GM23338 (cell line): ENCODE measurements at regions not wholly inside any gene's neighbourhood (a gene's known extent, or its start where the extent isn't known, plus 50 kb on each side); places are given as distances from the start of the nearest gene placed in this dataset.

ENCODE experiments used
- ATAC-seq: fragments of 200-7000 bp; cut with Tn5 transposase; 3 replicates; pipeline ENCODE4 v1.9.1; 2020
- DNase-seq: peaks from one replicate; pipeline ENCODE4 v3.0.0-alpha.2; 2015; ENCODE audit warnings: low spot score
- H2AFZ ChIP-seq: fragments of 200-600 bp; sonication (generic); 2 replicates; pipeline ENCODE4 v1.8.0; 2016; ENCODE audit warnings: antibody characterized with exemption, mild to moderate bottlenecking, moderate library complexity
- H3F3A ChIP-seq: fragments of 200-600 bp; sonication (generic); replicated peaks from 2 replicates; pipeline ENCODE4 v1.8.0; 2017; ENCODE audit warnings: antibody characterized with exemption, mixed run types, low read depth
- H3K27ac ChIP-seq: fragments of 200-600 bp; sonication (generic); 2 replicates; pipeline ENCODE4 v1.6.1; 2016; ENCODE audit warnings: low read depth
- H3K27me3 ChIP-seq: fragments of 200-600 bp; sonication (generic); 2 replicates; pipeline ENCODE4 v1.8.0; 2016; ENCODE audit warnings: mild to moderate bottlenecking, mixed run types, moderate library complexity; ENCODE audit not compliant: insufficient read depth
- H3K36me3 ChIP-seq: fragments of 200-600 bp; sonication (generic); 2 replicates; pipeline ENCODE4 v1.8.0; 2016; ENCODE audit warnings: mild to moderate bottlenecking; ENCODE audit not compliant: insufficient read depth
- H3K4me1 ChIP-seq: fragments of 200-600 bp; sonication (generic); 2 replicates; pipeline ENCODE4 v1.8.0; 2016; ENCODE audit warnings: mild to moderate bottlenecking, moderate library complexity; ENCODE audit not compliant: insufficient read depth
- H3K4me2 ChIP-seq: fragments of 200-600 bp; sonication (generic); 2 replicates; pipeline ENCODE4 v1.7.1; 2017; ENCODE audit warnings: mixed run types
- H3K4me3 ChIP-seq: fragments of 200-600 bp; sonication (generic); 2 replicates; pipeline ENCODE4 v1.6.1; 2016; ENCODE audit warnings: mixed run types
- H3K79me2 ChIP-seq: fragments of 200-600 bp; sonication (generic); replicated peaks from 2 replicates; pipeline ENCODE4 v1.8.0; 2017; ENCODE audit warnings: mild to moderate bottlenecking; ENCODE audit not compliant: insufficient read depth
- H3K9me2 ChIP-seq: fragments of 200-600 bp; sonication (generic); 2 replicates; pipeline ENCODE4 v1.8.0; 2017; ENCODE audit not compliant: insufficient read depth
- H4K20me1 ChIP-seq: fragments of 200-600 bp; sonication (generic); replicated peaks from 2 replicates; pipeline ENCODE4 v1.8.0; 2017; ENCODE audit warnings: mild to moderate bottlenecking; ENCODE audit not compliant: insufficient read depth
- H3K27ac Mint-ChIP-seq: 2 replicates; pipeline ENCODE4 v1.8.0; 2020; ENCODE audit warnings: inconsistent platforms, mild to moderate bottlenecking, moderate library complexity, mixed read lengths
- H3K27me3 Mint-ChIP-seq: 3 replicates; pipeline ENCODE4 v1.8.0; 2022; ENCODE audit warnings: low read depth, mild to moderate bottlenecking, moderate library complexity, mixed read lengths, inconsistent platforms; ENCODE audit not compliant: insufficient read depth, poor library complexity
- H3K36me3 Mint-ChIP-seq: 3 replicates; pipeline ENCODE4 v1.8.0; 2021; ENCODE audit warnings: low read depth, mild to moderate bottlenecking, inconsistent platforms, moderate library complexity, mixed read lengths
- H3K4me1 Mint-ChIP-seq: 3 replicates; pipeline ENCODE4 v1.8.0; 2020; ENCODE audit warnings: mild to moderate bottlenecking, inconsistent platforms, mixed read lengths
- H3K4me3 Mint-ChIP-seq: 3 replicates; pipeline ENCODE4 v1.8.0; 2021; ENCODE audit warnings: moderate library complexity, mild to moderate bottlenecking, inconsistent platforms, mixed read lengths
- H3K9me3 Mint-ChIP-seq: 3 replicates; pipeline ENCODE4 v1.8.0; 2020; ENCODE audit warnings: moderate library complexity, mild to moderate bottlenecking, inconsistent platforms, mixed read lengths
- CREB1 ChIP-seq: fragments of 250-450 bp; sonication (Bioruptor Pico); IDR thresholded peaks from 2 replicates; pipeline ENCODE4 v1.5.0; 2020; ENCODE audit warnings: low read depth, mild to moderate bottlenecking, moderate library complexity
- ETS1 ChIP-seq: IDR thresholded peaks from 2 replicates; pipeline ENCODE4 v1.6.1; 2016; ENCODE audit warnings: antibody characterized with exemption
- EZH2 ChIP-seq: fragments of 200-600 bp; sonication (generic); IDR thresholded peaks from one replicate; pipeline ENCODE4 v1.8.0; 2017; ENCODE audit warnings: antibody characterized with exemption, mild to moderate bottlenecking, low read depth; ENCODE audit not compliant: unreplicated experiment
- EZH2phosphoT487 ChIP-seq: fragments of 200-600 bp; sonication (generic); IDR thresholded peaks from one replicate; pipeline ENCODE4 v1.8.1; 2018; ENCODE audit warnings: antibody characterized with exemption; ENCODE audit not compliant: unreplicated experiment
- JUNB ChIP-seq: IDR thresholded peaks from one replicate; pipeline ENCODE4 v1.6.1; 2016; ENCODE audit warnings: antibody characterized with exemption; ENCODE audit not compliant: unreplicated experiment
- NANOG ChIP-seq: IDR thresholded peaks from 2 replicates; pipeline ENCODE4 v1.6.1; 2016; ENCODE audit warnings: antibody characterized with exemption, borderline replicate concordance
- POLR2AphosphoS5 ChIP-seq: IDR thresholded peaks from 2 replicates; pipeline ENCODE4 v1.6.1; 2016; ENCODE audit warnings: antibody characterized with exemption, low read depth
- REST ChIP-seq: IDR thresholded peaks from one replicate; pipeline ENCODE4 v1.6.1; 2018; ENCODE audit warnings: antibody characterized with exemption; ENCODE audit not compliant: unreplicated experiment
- STAT1 ChIP-seq: IDR thresholded peaks from one replicate; pipeline ENCODE4 v1.6.1; 2016; ENCODE audit warnings: antibody characterized with exemption; ENCODE audit not compliant: unreplicated experiment
- ZNF114 ChIP-seq: fragments of 250-450 bp; sonication (Bioruptor Pico); IDR thresholded peaks from 2 replicates; pipeline ENCODE4 v1.5.0; 2020; ENCODE audit warnings: mild to moderate bottlenecking, moderate library complexity
- ZNF331 ChIP-seq: fragments of 250-450 bp; sonication (Bioruptor Pico); IDR thresholded peaks from 2 replicates; pipeline ENCODE4 v1.5.0; 2020; ENCODE audit warnings: low read depth, mild to moderate bottlenecking, moderate library complexity
- TF ChIP-seq, protein P1 (sequence below), 2 experiments: fragments of 200-600 bp in 1 of 2; sonication (generic) in 1 of 2; conservative IDR thresholded peaks; 2 replicates each; pipeline versions ENCODE4 v1.5.1 to v1.6.1; 2016 to 2017; ENCODE audit warnings: antibody characterized with exemption in 2 of 2, low read depth in 2 of 2, mild to moderate bottlenecking in 2 of 2, moderate library complexity in 1 of 2
- TF ChIP-seq, protein P2 (sequence below): fragments of 250-450 bp; sonication (Bioruptor Pico); IDR thresholded peaks from 2 replicates; pipeline ENCODE4 v1.5.0; 2020; ENCODE audit warnings: mild to moderate bottlenecking, moderate library complexity

DNA sequence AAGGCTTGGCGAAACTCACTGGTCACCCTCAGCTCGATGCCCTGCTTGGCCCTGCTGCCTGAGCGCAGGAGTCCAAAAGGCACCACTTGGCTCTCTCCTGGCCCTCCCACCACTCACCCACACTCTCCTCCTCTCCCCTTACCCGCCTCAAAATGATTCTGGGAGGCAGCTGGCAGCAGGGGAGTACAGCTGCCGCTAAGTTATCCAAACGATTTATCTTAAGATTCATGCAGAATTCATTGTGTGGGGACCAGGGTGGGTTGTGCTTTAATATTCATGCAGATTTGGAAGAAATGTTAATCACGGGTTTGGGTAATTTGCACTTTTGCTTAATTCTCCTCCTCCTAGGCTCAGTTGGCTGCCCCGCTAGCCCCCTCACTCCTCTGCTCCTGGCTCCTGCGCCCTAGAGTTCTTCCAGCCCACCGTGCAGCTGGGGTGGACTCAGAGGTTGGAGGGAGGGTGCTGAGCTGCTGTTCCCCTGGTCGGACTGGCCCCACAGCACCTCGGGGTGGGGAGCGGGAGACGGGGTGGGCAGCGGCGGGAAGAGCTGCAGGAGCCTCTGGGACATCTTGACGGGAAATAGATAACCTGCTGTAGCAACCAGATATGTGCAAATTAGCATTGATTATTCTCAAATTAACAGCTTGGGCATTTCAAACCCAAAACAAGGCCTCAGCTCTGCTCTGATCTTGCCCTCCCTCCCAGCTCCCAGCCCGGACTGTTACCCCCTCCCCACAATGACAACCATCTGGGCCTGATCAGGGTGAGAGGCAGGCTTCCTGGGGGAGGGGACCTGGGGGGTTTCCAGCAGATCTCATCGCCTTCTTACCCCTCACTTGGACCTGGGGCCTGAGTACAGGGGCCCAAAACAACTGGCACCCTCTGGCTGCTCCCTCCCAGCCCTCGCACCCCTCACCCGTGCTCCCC is 122.6 kb upstream of the RPL38 start:
- H3K4me1 Mint-ChIP-seq = no peaks in the 10 kb centered on the region; the same call in 2 of the 3 replicates
- no peaks in the 10 kb centered on the region for H3K36me3 Mint-ChIP-seq
- Histone ChIP-seq H3K27ac (no peak overlapping the region), H3K9me2 (0 out of 2 replicates have a peak, but pooled peaks cover 7% of the 10 kb centered on the region), H3K36me3 (no peaks in the 10 kb centered on the region), H4K20me1 (no peaks in the 10 kb centered on the region), H3K79me2 (no peaks in the 10 kb centered on the region), H2AFZ (no peak overlapping the region), H3K4me2 (no peak overlapping the region), H3K4me1 (no peaks in the 10 kb centered on the region), H3F3A (no peaks in the 10 kb centered on the region), H3K4me3 (no peak overlapping the region), H3K27me3 (no peaks in the 10 kb centered on the region)
- no peaks in the 10 kb centered on the region for H3K27me3 Mint-ChIP-seq
- H3K9me3 Mint-ChIP-seq = peaks cover 11% of the 10 kb centered on the region
- no peak for TF ChIP-seq EZH2
- TF ChIP-seq, protein P1, sequence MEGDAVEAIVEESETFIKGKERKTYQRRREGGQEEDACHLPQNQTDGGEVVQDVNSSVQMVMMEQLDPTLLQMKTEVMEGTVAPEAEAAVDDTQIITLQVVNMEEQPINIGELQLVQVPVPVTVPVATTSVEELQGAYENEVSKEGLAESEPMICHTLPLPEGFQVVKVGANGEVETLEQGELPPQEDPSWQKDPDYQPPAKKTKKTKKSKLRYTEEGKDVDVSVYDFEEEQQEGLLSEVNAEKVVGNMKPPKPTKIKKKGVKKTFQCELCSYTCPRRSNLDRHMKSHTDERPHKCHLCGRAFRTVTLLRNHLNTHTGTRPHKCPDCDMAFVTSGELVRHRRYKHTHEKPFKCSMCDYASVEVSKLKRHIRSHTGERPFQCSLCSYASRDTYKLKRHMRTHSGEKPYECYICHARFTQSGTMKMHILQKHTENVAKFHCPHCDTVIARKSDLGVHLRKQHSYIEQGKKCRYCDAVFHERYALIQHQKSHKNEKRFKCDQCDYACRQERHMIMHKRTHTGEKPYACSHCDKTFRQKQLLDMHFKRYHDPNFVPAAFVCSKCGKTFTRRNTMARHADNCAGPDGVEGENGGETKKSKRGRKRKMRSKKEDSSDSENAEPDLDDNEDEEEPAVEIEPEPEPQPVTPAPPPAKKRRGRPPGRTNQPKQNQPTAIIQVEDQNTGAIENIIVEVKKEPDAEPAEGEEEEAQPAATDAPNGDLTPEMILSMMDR (conservative IDR thresholded peaks at IDR 0.05; ENCODE audit: low read depth in 2 of 2) = no peak
- TF ChIP-seq EZH2phosphoT487 = no peak
- no peak for TF ChIP-seq JUNB
- TF ChIP-seq STAT1 = no peak
- no peak for TF ChIP-seq ZNF331 (CRISPR knock-in tag)
- no peak for TF ChIP-seq REST
- TF ChIP-seq POLR2AphosphoS5 = no peak
- TF ChIP-seq, protein P2, sequence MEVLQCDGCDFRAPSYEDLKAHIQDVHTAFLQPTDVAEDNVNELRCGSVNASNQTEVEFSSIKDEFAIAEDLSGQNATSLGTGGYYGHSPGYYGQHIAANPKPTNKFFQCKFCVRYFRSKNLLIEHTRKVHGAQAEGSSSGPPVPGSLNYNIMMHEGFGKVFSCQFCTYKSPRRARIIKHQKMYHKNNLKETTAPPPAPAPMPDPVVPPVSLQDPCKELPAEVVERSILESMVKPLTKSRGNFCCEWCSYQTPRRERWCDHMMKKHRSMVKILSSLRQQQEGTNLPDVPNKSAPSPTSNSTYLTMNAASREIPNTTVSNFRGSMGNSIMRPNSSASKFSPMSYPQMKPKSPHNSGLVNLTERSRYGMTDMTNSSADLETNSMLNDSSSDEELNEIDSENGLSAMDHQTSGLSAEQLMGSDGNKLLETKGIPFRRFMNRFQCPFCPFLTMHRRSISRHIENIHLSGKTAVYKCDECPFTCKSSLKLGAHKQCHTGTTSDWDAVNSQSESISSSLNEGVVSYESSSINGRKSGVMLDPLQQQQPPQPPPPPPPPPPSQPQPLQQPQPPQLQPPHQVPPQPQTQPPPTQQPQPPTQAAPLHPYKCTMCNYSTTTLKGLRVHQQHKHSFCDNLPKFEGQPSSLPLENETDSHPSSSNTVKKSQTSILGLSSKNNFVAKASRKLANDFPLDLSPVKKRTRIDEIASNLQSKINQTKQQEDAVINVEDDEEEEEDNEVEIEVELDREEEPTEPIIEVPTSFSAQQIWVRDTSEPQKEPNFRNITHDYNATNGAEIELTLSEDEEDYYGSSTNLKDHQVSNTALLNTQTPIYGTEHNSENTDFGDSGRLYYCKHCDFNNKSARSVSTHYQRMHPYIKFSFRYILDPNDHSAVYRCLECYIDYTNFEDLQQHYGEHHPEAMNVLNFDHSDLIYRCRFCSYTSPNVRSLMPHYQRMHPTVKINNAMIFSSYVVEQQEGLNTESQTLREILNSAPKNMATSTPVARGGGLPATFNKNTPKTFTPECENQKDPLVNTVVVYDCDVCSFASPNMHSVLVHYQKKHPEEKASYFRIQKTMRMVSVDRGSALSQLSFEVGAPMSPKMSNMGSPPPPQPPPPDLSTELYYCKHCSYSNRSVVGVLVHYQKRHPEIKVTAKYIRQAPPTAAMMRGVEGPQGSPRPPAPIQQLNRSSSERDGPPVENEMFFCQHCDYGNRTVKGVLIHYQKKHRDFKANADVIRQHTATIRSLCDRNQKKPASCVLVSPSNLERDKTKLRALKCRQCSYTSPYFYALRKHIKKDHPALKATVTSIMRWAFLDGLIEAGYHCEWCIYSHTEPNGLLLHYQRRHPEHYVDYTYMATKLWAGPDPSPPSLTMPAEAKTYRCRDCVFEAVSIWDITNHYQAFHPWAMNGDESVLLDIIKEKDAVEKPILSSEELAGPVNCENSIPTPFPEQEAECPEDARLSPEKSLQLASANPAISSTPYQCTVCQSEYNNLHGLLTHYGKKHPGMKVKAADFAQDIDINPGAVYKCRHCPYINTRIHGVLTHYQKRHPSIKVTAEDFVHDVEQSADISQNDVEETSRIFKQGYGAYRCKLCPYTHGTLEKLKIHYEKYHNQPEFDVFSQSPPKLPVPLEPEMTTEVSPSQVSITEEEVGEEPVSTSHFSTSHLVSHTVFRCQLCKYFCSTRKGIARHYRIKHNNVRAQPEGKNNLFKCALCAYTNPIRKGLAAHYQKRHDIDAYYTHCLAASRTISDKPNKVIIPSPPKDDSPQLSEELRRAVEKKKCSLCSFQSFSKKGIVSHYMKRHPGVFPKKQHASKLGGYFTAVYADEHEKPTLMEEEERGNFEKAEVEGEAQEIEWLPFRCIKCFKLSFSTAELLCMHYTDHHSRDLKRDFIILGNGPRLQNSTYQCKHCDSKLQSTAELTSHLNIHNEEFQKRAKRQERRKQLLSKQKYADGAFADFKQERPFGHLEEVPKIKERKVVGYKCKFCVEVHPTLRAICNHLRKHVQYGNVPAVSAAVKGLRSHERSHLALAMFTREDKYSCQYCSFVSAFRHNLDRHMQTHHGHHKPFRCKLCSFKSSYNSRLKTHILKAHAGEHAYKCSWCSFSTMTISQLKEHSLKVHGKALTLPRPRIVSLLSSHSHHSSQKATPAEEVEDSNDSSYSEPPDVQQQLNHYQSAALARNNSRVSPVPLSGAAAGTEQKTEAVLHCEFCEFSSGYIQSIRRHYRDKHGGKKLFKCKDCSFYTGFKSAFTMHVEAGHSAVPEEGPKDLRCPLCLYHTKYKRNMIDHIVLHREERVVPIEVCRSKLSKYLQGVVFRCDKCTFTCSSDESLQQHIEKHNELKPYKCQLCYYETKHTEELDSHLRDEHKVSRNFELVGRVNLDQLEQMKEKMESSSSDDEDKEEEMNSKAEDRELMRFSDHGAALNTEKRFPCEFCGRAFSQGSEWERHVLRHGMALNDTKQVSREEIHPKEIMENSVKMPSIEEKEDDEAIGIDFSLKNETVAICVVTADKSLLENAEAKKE (CRISPR knock-in tag) = no peak
- no peak for TF ChIP-seq ZNF114 (CRISPR knock-in tag)
- no peak for TF ChIP-seq NANOG
- no peak for TF ChIP-seq CREB1 (CRISPR knock-in tag)
- no peak for TF ChIP-seq ETS1
- no peak overlapping the region for H3K4me3 Mint-ChIP-seq
- no peak overlapping the region for H3K27ac Mint-ChIP-seq
- DNase-seq (no peak), ATAC-seq (no peak)
